ENCODE measurements at regions not wholly inside any gene's neighbourhood (a gene's known extent, or its start where the extent isn't known, plus 50 kb on each side); places are given as distances from the start of the nearest gene placed in this dataset.

DNA sequence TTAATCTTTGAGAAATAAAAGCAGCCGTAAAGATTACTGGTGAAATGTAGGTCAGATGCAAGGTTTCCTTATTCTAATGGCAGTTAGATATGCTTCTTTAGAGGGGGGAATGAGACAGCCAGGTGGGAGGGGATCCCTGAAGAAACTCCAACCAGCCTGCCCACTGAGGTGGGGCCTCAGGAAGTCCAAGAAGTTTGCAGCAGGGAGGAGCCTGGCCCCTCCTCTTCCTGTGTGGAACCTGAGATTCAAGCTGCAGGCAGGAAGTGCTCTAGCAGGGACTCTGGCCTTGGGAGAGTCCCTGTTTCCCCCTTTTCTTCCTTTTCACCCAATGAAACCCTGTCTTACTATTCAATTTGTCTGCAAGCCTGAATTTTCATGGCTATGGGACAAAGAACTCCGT lies 101.4 kb upstream of the SLITRK2 start:
- TF ChIP-seq POLR2A (IDR thresholded peaks at IDR 0.05), result no peak
- TF ChIP-seq, protein P1, sequence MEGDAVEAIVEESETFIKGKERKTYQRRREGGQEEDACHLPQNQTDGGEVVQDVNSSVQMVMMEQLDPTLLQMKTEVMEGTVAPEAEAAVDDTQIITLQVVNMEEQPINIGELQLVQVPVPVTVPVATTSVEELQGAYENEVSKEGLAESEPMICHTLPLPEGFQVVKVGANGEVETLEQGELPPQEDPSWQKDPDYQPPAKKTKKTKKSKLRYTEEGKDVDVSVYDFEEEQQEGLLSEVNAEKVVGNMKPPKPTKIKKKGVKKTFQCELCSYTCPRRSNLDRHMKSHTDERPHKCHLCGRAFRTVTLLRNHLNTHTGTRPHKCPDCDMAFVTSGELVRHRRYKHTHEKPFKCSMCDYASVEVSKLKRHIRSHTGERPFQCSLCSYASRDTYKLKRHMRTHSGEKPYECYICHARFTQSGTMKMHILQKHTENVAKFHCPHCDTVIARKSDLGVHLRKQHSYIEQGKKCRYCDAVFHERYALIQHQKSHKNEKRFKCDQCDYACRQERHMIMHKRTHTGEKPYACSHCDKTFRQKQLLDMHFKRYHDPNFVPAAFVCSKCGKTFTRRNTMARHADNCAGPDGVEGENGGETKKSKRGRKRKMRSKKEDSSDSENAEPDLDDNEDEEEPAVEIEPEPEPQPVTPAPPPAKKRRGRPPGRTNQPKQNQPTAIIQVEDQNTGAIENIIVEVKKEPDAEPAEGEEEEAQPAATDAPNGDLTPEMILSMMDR (IDR thresholded peaks at IDR 0.05), result no peak

DNA sequence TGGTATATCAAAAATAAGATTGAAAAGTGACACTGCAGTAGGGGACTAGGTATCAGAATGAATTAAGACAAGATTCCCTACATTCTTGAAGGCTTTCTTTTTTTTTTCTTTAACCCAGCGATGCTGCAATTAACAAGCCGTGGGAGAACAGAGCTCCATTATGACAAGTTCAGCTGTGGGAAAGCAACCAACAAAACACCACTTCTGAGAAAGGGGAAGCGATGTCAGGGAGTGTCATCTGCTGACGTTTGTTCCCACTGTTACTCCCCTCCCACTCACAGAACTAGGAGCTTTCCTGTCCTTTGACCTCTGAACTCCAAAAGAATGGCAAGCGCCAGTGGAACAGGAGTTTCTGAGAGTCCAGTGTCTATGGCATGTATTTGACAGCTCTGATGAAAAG lies 90.2 kb upstream of the SLITRK2 start:
- DNase-seq, result no peak
- Histone ChIP-seq H3K9me3 (replicated peaks in 1 of 3) (no peaks in the 10 kb centered on the region), H3K27me3 (no peaks in the 10 kb centered on the region), H3K27ac (no peak overlapping the region), H3K4me1 (replicated peaks in 1 of 2) (no peaks in the 10 kb centered on the region), H3K4me3 (no peak overlapping the region), H3K36me3 (replicated peaks in 1 of 2) (no peaks in the 10 kb centered on the region)
- 37 to 40% (median 39%) methylated on average over 4 to 5 of the region's 5 CpGs for WGBS, 4 donors
- intact Hi-C loops (cut with DNase I), result no loop called here
- TF ChIP-seq, protein P1 (IDR thresholded peaks at IDR 0.05), result no peak
- TF ChIP-seq POLR2A (IDR thresholded peaks at IDR 0.05), result no peak

More for the DNA sequence above, 101.4 kb upstream of the SLITRK2 start:
- no peak for DNase-seq
- 67 to 89% (median 86%) methylated on average over 2 of the region's 2 CpGs for WGBS, 4 donors
- Histone ChIP-seq H3K4me3 (no peak overlapping the region), H3K27ac (no peak overlapping the region), H3K9me3 (replicated peaks in 1 of 3) (no peaks in the 10 kb centered on the region), H3K27me3 (peaks cover 7% of the 10 kb centered on the region), H3K4me1 (replicated peaks in 1 of 2) (no peaks in the 10 kb centered on the region), H3K36me3 (replicated peaks in 1 of 2) (no peaks in the 10 kb centered on the region)
- intact Hi-C loops (cut with DNase I), result no loop called here

DNA sequence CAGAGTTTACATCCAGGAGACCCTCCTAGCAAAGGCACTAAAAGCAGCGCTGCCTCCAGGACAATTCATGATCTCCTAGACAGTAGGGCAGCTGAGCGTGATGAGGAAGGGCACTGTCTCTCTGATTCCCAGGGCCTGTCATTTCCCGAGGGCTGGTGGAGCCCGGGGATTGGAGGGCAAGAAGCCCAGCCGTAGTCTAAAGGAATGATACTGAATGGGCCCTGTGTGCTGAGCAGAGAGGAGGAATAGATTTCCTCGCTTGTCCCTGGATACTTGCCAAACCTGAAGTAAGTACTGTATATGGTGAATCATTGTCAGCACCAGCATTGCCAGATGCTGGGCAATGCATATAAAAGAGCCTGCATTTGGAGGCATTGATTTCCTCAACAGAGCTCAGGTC lies 88.0 kb upstream of the SLITRK2 start:
- intact Hi-C loops (cut with DNase I), result no loop called here
- 56 to 74% (median 66%) methylated on average over 6 of the region's 6 CpGs; no CpG with 5 or more reads in 1 of the 4 donors for WGBS, 4 donors
- H3K27me3 ChIP-seq, result no peaks in the 10 kb centered on the region
- H3K36me3 ChIP-seq (replicated peaks in 1 of 2), result no peaks in the 10 kb centered on the region
- TF ChIP-seq, protein P1 (IDR thresholded peaks at IDR 0.05), result no peak
- TF ChIP-seq POLR2A (IDR thresholded peaks at IDR 0.05), result no peak
- no peak overlapping the region for H3K27ac ChIP-seq
- H3K4me1 ChIP-seq (replicated peaks in 1 of 2), result no peaks in the 10 kb centered on the region
- DNase-seq, result no peak
- H3K9me3 ChIP-seq (replicated peaks in 1 of 3), result no peaks in the 10 kb centered on the region
- H3K4me3 ChIP-seq, result no peak overlapping the region

DNA sequence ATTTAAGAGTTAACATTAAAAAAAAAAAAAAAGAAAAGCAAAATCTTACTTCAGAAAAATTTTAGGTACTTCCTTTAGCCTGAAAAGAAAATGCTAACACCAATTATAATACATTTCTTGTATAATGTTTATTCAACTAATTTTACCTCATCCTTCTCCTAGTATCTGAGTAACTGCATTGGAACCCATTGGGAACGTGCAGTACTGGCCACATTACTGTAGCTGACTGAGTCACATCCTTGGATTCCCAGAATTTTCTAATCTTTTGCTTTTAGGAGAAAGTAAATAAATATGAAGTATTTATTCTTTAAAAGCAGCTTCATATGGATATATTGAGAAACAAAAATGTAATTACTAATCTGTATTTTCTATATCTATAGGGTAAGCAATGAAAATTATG lies 82.6 kb upstream of the SLITRK2 start:
- 43 to 63% (median 52%) methylated on average over 1 of the region's 1 CpG for WGBS, 4 donors
- Histone ChIP-seq H3K27ac (no peak overlapping the region), H3K4me3 (no peak overlapping the region), H3K4me1 (replicated peaks in 1 of 2) (no peaks in the 10 kb centered on the region), H3K27me3 (no peaks in the 10 kb centered on the region), H3K36me3 (replicated peaks in 1 of 2) (no peaks in the 10 kb centered on the region), H3K9me3 (replicated peaks in 1 of 3) (no peaks in the 10 kb centered on the region)
- intact Hi-C loops (cut with DNase I), result no loop called here
- TF ChIP-seq POLR2A (IDR thresholded peaks at IDR 0.05), result no peak
- TF ChIP-seq, protein P1 (IDR thresholded peaks at IDR 0.05), result no peak
- no peak for DNase-seq
